Panc1 (cell line): ENCODE measurements at regions not wholly inside any gene's neighbourhood (a gene's known extent, or its start where the extent isn't known, plus 50 kb on each side); places are given as distances from the start of the nearest gene placed in this dataset.

Experiments used
- ATAC-seq: fragments of 200-7000 bp; cut with Tn5 transposase; 2 replicates; pipeline ENCODE4 v1.9.1; 2020; ENCODE audit warnings: mild to moderate bottlenecking, moderate library complexity
- BruUV-seq: library from RNA; stranded (reverse); fragments of 400-500 nt; replicated peaks from 2 replicates; lab custom pipeline; 2021; lab: Mats Ljungman, UMichigan
- CTCF ChIA-PET: fragments of 300-600 bp; sonication (Branson Sonifier 250); formaldehyde crosslinking; loops from one replicate; lab custom pipeline; 2022; ENCODE audit warnings: antibody characterized with exemption; lab: Charles Lee
- POLR2A ChIA-PET: fragments of 300-600 bp; sonication (Branson Sonifier 250); formaldehyde crosslinking; loops from one replicate; lab custom pipeline; 2022; ENCODE audit warnings: antibody characterized with exemption; lab: Charles Lee
- DNase-seq: peaks from one replicate; pipeline ENCODE4 v3.0.0-alpha.2; 2010; ENCODE audit warnings: low read depth, low spot score
- H3K27ac ChIP-seq: 2 replicates; pipeline ENCODE4 v1.5.1; 2011; ENCODE audit warnings: mild to moderate bottlenecking, low read length, inconsistent platforms
- H3K27me3 ChIP-seq: fragments of 200-500 bp; sonication (Bioruptor generic); 2 replicates; pipeline ENCODE4 v1.6.0; 2014; ENCODE audit warnings: low read length, inconsistent platforms; ENCODE audit not compliant: control insufficient read depth, insufficient read depth
- H3K36me3 ChIP-seq: fragments of 200-500 bp; sonication (Bioruptor generic); 2 replicates; pipeline ENCODE4 v1.5.1; 2014; ENCODE audit warnings: inconsistent platforms, mild to moderate bottlenecking, low read length, moderate library complexity; ENCODE audit not compliant: control insufficient read depth, insufficient read depth
- H3K4me1 ChIP-seq: 2 replicates; pipeline ENCODE4 v1.5.1; 2011; ENCODE audit warnings: inconsistent platforms, mild to moderate bottlenecking, low read length, moderate library complexity; ENCODE audit not compliant: control insufficient read depth, insufficient read depth
- H3K4me3 ChIP-seq, 2 experiments: 2 replicates each; pipeline ENCODE4 v1.5.1; 2011 to 2012; ENCODE audit warnings: low read depth in 2 of 2, low read length in 2 of 2, mild to moderate bottlenecking in 2 of 2, inconsistent platforms in 1 of 2, moderate library complexity in 1 of 2
- H3K9me3 ChIP-seq: fragments of 200-500 bp; sonication (Bioruptor generic); 2 replicates; pipeline ENCODE4 v1.5.1; 2014; ENCODE audit warnings: low read depth, mild to moderate bottlenecking, inconsistent platforms, low read length, moderate library complexity; ENCODE audit not compliant: control insufficient read depth, insufficient read depth
- CTCF ChIP-seq: fragments of 450-650 bp; IDR thresholded peaks from 2 replicates; pipeline ENCODE4 v1.5.1; 2017; ENCODE audit warnings: mild to moderate bottlenecking
- POLR2AphosphoS5 ChIP-seq: IDR thresholded peaks from 2 replicates; pipeline ENCODE4 v1.6.1; 2012; ENCODE audit warnings: mild to moderate bottlenecking, low read depth, low read length, moderate library complexity
- REST ChIP-seq, 2 experiments: IDR thresholded peaks; 2 replicates each; pipeline ENCODE4 v1.6.1; 2011 to 2012; ENCODE audit warnings: low read depth in 2 of 2, control low read depth in 1 of 2, low read length in 1 of 2, mild to moderate bottlenecking in 1 of 2, moderate library complexity in 1 of 2; ENCODE audit not compliant: insufficient read depth in 1 of 2
- SIN3A ChIP-seq: IDR thresholded peaks from 2 replicates; pipeline ENCODE4 v1.6.1; 2012; ENCODE audit warnings: low read depth, mild to moderate bottlenecking, low read length, moderate library complexity, borderline replicate concordance; ENCODE audit not compliant: insufficient read depth
- TCF7L2 ChIP-seq: IDR thresholded peaks from 2 replicates; pipeline ENCODE4 v1.6.1; 2011; ENCODE audit warnings: mild to moderate bottlenecking, low read depth, low read length, inconsistent platforms
- in situ Hi-C: cut with HindIII; loops from 2 replicates; pipeline ENCODE4 v1.10.0; 2016; ENCODE audit warnings: low sequenced_read_pairs, low pct_unique_long_range_greater_than_20kb
- intact Hi-C: fragments of 100-400 bp; cut with micrococcal nuclease; formaldehyde crosslinking; loops from one replicate; pipeline ENCODE4 v1.10.0; 2022; ENCODE audit not compliant: unreplicated experiment

- ChIA-PET CTCF (no interaction called here), POLR2A (no interaction called here)
- H3K4me1 ChIP-seq: no peaks in the 10 kb centered on the region
- no peak overlapping the region for H3K4me3 ChIP-seq
- H3K9me3 ChIP-seq: no peaks in the 10 kb centered on the region
- in situ Hi-C loops: no loop called here
- peaks cover 2% of the 10 kb centered on the region; the same call in 1 of the 2 replicates for H3K27me3 ChIP-seq
- no peak overlapping the region for H3K27ac ChIP-seq
- H3K36me3 ChIP-seq: no peaks in the 10 kb centered on the region
- TF ChIP-seq SIN3A (no peak), CTCF (no peak), TCF7L2 (no peak), REST (IDR thresholded peaks at IDR 0.05; ENCODE audit: insufficient read depth in 1 of 2, low read depth in 2 of 2, low read length in 1 of 2) (no peak), POLR2AphosphoS5 (no peak)
- no peak for DNase-seq
- no TSS peak for BruUV-seq
- ATAC-seq: no peak
- intact Hi-C loops: no loop called here
Measured at GRCh38 chr7:32336726-32337125, 153.5 kb downstream of the LSM5 start.

- no TSS peak for BruUV-seq
- intact Hi-C loops (no loop called here), in situ Hi-C loops (no loop called here)
- no peaks in the 10 kb centered on the region for H3K36me3 ChIP-seq
- no peaks in the 10 kb centered on the region for H3K9me3 ChIP-seq
- ATAC-seq (no peak), DNase-seq (no peak)
- POLR2A ChIA-PET: no interaction called here
- no peak overlapping the region for H3K27ac ChIP-seq
- H3K27me3 ChIP-seq: peaks cover 2% of the 10 kb centered on the region; the same call in 1 of the 2 replicates
- CTCF ChIA-PET: no interaction called here
- H3K4me3 ChIP-seq: no peak overlapping the region
- TF ChIP-seq SIN3A (no peak), TCF7L2 (no peak), CTCF (no peak), REST (IDR thresholded peaks at IDR 0.05; ENCODE audit: insufficient read depth in 1 of 2, low read depth in 2 of 2, low read length in 1 of 2) (no peak), POLR2AphosphoS5 (no peak)
- H3K4me1 ChIP-seq: no peaks in the 10 kb centered on the region
Measured at GRCh38 chr7:32335107-32335506, 155.1 kb downstream of the LSM5 start.
